B cell (primary cell): ENCODE measurements at regions not wholly inside any gene's neighbourhood (a gene's known extent, or its start where the extent isn't known, plus 50 kb on each side); places are given as distances from the start of the nearest gene placed in this dataset.
"Not testable (repeated sequence)": the region's sequence is repeated elsewhere in the genome, so short reads cannot be mapped to it uniquely, and the experiment has no call there.

Experiments used
- ATAC-seq: fragments of 200-7000 bp; cut with Tn5 transposase; one replicate; pipeline ENCODE4 v1.10.0; 2021; ENCODE audit warnings: low read depth, mild to moderate bottlenecking, moderate number of reproducible peaks, moderate library complexity
- CTCF ChIA-PET: fragments of 350-600 bp; sonication (Branson Sonifier 250); formaldehyde crosslinking; loops from one replicate; lab custom pipeline; 2021; ENCODE audit warnings: antibody characterized with exemption, inconsistent platforms; lab: Charles Lee
- POLR2A ChIA-PET: fragments of 350-600 bp; sonication (Branson Sonifier 250); formaldehyde crosslinking; loops from one replicate; lab custom pipeline; 2021; ENCODE audit warnings: antibody characterized with exemption; lab: Charles Lee
- DNase-seq: peaks from one replicate; pipeline ENCODE4 v3.0.0; 2013
- H2AFZ ChIP-seq: 2 replicates; pipeline ENCODE4 v1.6.1; 2012; ENCODE audit warnings: mild to moderate bottlenecking, low read depth, low read length; ENCODE audit not compliant: insufficient read depth, poor library complexity, severe bottlenecking
- H3K27ac ChIP-seq, 2 donors: 1 replicate in 1 of 2; 2 replicates in 1 of 2; pipeline ENCODE4 v1.5.1; 2012 to 2013; ENCODE audit warnings: low read length in 2 of 2, mild to moderate bottlenecking in 2 of 2, moderate library complexity in 1 of 2
- H3K27me3 ChIP-seq, 4 experiments: fragments of 200-600 bp in 1 of 4; sonication (generic) in 1 of 4; replicated peaks in 1 of 4; 1 replicate in 2 of 4; 2 replicates in 2 of 4; pipeline versions ENCODE4 v1.6.1 to v1.7.0; 2013 to 2016; ENCODE audit warnings: low read length in 3 of 4, mild to moderate bottlenecking in 2 of 4, mixed read lengths in 1 of 4, moderate library complexity in 1 of 4; ENCODE audit not compliant: insufficient read depth in 4 of 4, control insufficient read depth in 3 of 4; ENCODE audit errors: control extremely low read depth in 1 of 4
- H3K36me3 ChIP-seq, 2 experiments: replicated peaks in 1 of 2; 1 replicate in 1 of 2; 2 replicates in 1 of 2; pipeline versions ENCODE4 v1.6.1 to v1.7.1; 2013; ENCODE audit warnings: low read length in 1 of 2; ENCODE audit not compliant: insufficient read depth in 2 of 2, control insufficient read depth in 1 of 2; ENCODE audit errors: control extremely low read depth in 1 of 2, extremely low read depth in 1 of 2
- H3K4me1 ChIP-seq, 2 donors: fragments of 200-600 bp in 1 of 2; sonication (generic) in 1 of 2; 1 replicate in 1 of 2; 2 replicates in 1 of 2; pipeline versions ENCODE4 v1.5.1 to v1.6.1; 2013 to 2017; ENCODE audit warnings: low read length in 2 of 2; ENCODE audit not compliant: control insufficient read depth in 2 of 2, insufficient read depth in 2 of 2
- H3K4me2 ChIP-seq: replicated peaks from 2 replicates; pipeline ENCODE3; 2012; ENCODE audit warnings: mild to moderate bottlenecking, low read depth, low read length; ENCODE audit not compliant: poor library complexity, severe bottlenecking
- H3K4me3 ChIP-seq, 5 experiments: fragments of 200-600 bp in 1 of 5; sonication (generic) in 1 of 5; 1 replicate in 3 of 5; 2 replicates in 2 of 5; pipeline versions ENCODE4 v1.5.1 to v1.7.0; 2011 to 2016; ENCODE audit warnings: low read length in 4 of 5, mild to moderate bottlenecking in 4 of 5, low read depth in 2 of 5, control low read depth in 1 of 5, moderate library complexity in 1 of 5; ENCODE audit not compliant: insufficient read depth in 1 of 5; ENCODE audit errors: control extremely low read depth in 1 of 5, extremely low read depth in 1 of 5
- H3K79me2 ChIP-seq: fragments of 200-600 bp; sonication (generic); one replicate; pipeline ENCODE4 v1.6.0; 2016; ENCODE audit warnings: low read length; ENCODE audit not compliant: control insufficient read depth, insufficient read depth
- H3K9ac ChIP-seq: fragments of 200-600 bp; sonication (generic); 2 replicates; pipeline ENCODE4 v1.6.1; 2017; ENCODE audit warnings: mild to moderate bottlenecking, low read length, moderate library complexity
- H3K9me3 ChIP-seq, 3 donors: one replicate each; pipeline versions ENCODE4 v1.6.1 to v1.7.1; 2013; ENCODE audit warnings: low read length in 2 of 3; ENCODE audit not compliant: control insufficient read depth in 2 of 3, insufficient read depth in 1 of 3; ENCODE audit errors: control extremely low read depth in 1 of 3
- H4K20me1 ChIP-seq: 2 replicates; pipeline ENCODE4 v1.6.0; 2012; ENCODE audit warnings: mild to moderate bottlenecking, low read length; ENCODE audit not compliant: insufficient read depth, control insufficient read depth, poor library complexity, severe bottlenecking
- H3K27ac Mint-ChIP-seq: one replicate; pipeline ENCODE4 v1.8.0; 2021; ENCODE audit warnings: mixed read lengths
- H3K27me3 Mint-ChIP-seq: one replicate; pipeline ENCODE4 v1.8.0; 2021; ENCODE audit warnings: mixed read lengths
- H3K4me1 Mint-ChIP-seq: one replicate; pipeline ENCODE4 v1.8.0; 2021; ENCODE audit warnings: mixed read lengths
- H3K4me3 Mint-ChIP-seq: one replicate; pipeline ENCODE4 v1.8.0; 2021; ENCODE audit warnings: mixed read lengths
- H3K9me3 Mint-ChIP-seq: one replicate; pipeline ENCODE4 v1.8.0; 2022; ENCODE audit warnings: mixed read lengths; ENCODE audit not compliant: insufficient read depth
- CTCF ChIP-seq: fragments of 200-600 bp; IDR thresholded peaks from one replicate; pipeline ENCODE4 v1.8.0; 2022; ENCODE audit warnings: antibody characterized with exemption, mild to moderate bottlenecking
- EZH2 ChIP-seq: IDR thresholded peaks from 2 replicates; pipeline ENCODE4 v1.6.1; 2012; ENCODE audit warnings: borderline replicate concordance, low read depth, mild to moderate bottlenecking, moderate library complexity, low read length; ENCODE audit not compliant: insufficient read depth, poor library complexity, severe bottlenecking
- WGBS: methylation state at CpG from one replicate; pipeline ENCODE4 v1.1.5; 2013; ENCODE audit warnings: missing lambda C conversion rate; ENCODE audit not compliant: insufficient coverage; 5-methylcytosine and 5-hydroxymethylcytosine counted together
- intact Hi-C: fragments of 100-400 bp; cut with micrococcal nuclease; formaldehyde crosslinking; loops from one replicate; pipeline ENCODE4 v1.10.0; 2022

- Histone ChIP-seq H3K4me2 (no peak overlapping the region), H3K4me3 (no peak overlapping the region), H3K9me3 (no peaks in the 10 kb centered on the region), H3K27ac (no peak overlapping the region), H3K27me3 (no peaks in the 10 kb centered on the region), H4K20me1 (no peaks in the 10 kb centered on the region), H2AFZ (no peak overlapping the region), H3K4me1 (no peaks in the 10 kb centered on the region), H3K9ac (no peak overlapping the region), H3K79me2 (no peaks in the 10 kb centered on the region), H3K36me3 (no peaks in the 10 kb centered on the region)
- DNase-seq: no peak
- no peak overlapping the region for H3K4me3 Mint-ChIP-seq
- ChIA-PET POLR2A (no interaction called here), CTCF (no interaction called here)
- no CpG with 5 or more reads among the region's 1 CpG for WGBS
- no peaks in the 10 kb centered on the region for H3K27me3 Mint-ChIP-seq
- no peak overlapping the region for H3K27ac Mint-ChIP-seq
- intact Hi-C loops: no loop called here
- no peak for ATAC-seq
- peaks cover 2% of the 10 kb centered on the region for H3K9me3 Mint-ChIP-seq
- no peaks in the 10 kb centered on the region for H3K4me1 Mint-ChIP-seq
- no peak for TF ChIP-seq EZH2
Observed at GRCh38 chr7:125065001-125065400, 135.4 kb upstream of the POT1 start.

GRCh38 chr7:125061776-125062397, 132.3 kb upstream of the POT1 start:
- Histone ChIP-seq H3K4me1 (no peaks in the 10 kb centered on the region), H3K4me2 (no peak overlapping the region), H3K27me3 (no peaks in the 10 kb centered on the region), H2AFZ (no peak overlapping the region), H3K9me3 (no peaks in the 10 kb centered on the region), H3K79me2 (no peaks in the 10 kb centered on the region), H3K4me3 (no peak overlapping the region), H3K36me3 (no peaks in the 10 kb centered on the region), H3K27ac (no peak overlapping the region), H4K20me1 (no peaks in the 10 kb centered on the region), H3K9ac (no peak overlapping the region)
- ChIA-PET CTCF (no interaction called here), POLR2A (no interaction called here)
- WGBS: no CpG with 5 or more reads among the region's 2 CpGs
- Mint-ChIP-seq H3K4me3 (no peak overlapping the region), H3K4me1 (no peaks in the 10 kb centered on the region), H3K27ac (no peak overlapping the region), H3K27me3 (no peaks in the 10 kb centered on the region), H3K9me3 (no peaks in the 10 kb centered on the region)
- no peak for DNase-seq
- intact Hi-C loops: no loop called here
- ATAC-seq: no peak
- TF ChIP-seq CTCF (no peak), EZH2 (no peak)

GRCh38 chr7:125061083-125061745, 131.6 kb upstream of the POT1 start:
- H3K4me1 ChIP-seq, H4K20me1 ChIP-seq, H3K36me3 ChIP-seq, H3K4me3 Mint-ChIP-seq, H3K27me3 Mint-ChIP-seq, H3K4me3 ChIP-seq, H3K9me3 Mint-ChIP-seq, DNase-seq, ATAC-seq, H3K79me2 ChIP-seq, H3K27me3 ChIP-seq, H2AFZ ChIP-seq, H3K4me2 ChIP-seq, intact Hi-C loops, H3K9me3 ChIP-seq, H3K27ac Mint-ChIP-seq, H3K4me1 Mint-ChIP-seq, H3K27ac ChIP-seq, POLR2A ChIA-PET, H3K9ac ChIP-seq, CTCF ChIA-PET: not testable (repeated sequence)
- WGBS: no CpG with 5 or more reads among the region's 6 CpGs
